SK-N-SH (cell line): ENCODE measurements at regions not wholly inside any gene's neighbourhood (a gene's known extent, or its start where the extent isn't known, plus 50 kb on each side); places are given as distances from the start of the nearest gene placed in this dataset.
"Not testable (repeated sequence)": the region's sequence is repeated elsewhere in the genome, so short reads cannot be mapped to it uniquely, and the experiment has no call there.

ENCODE experiments used
- CTCF ChIA-PET: fragments of 300-600, 350-600 bp; formaldehyde crosslinking; extraction: SDS; loops from one replicate; lab custom pipeline; 2021; lab: Yijun Ruan, JAX
- POLR2A ChIA-PET: fragments of 350-600 bp; sonication (Branson Sonifier 250); formaldehyde crosslinking; extraction: SDS; loops from one replicate; lab custom pipeline; 2020; ENCODE audit warnings: antibody characterized with exemption, inconsistent platforms; lab: Yijun Ruan, JAX
- DNase-seq: peaks from one replicate; pipeline ENCODE4 v3.0.0; 2012
- H2AFZ ChIP-seq: fragments of 200-600 bp; sonication (generic); 2 replicates; pipeline ENCODE4 v1.8.1; 2016; ENCODE audit warnings: antibody characterized with exemption, mild to moderate bottlenecking, low read depth
- H3F3A ChIP-seq: fragments of 200-600 bp; sonication (generic); replicated peaks from 2 replicates; pipeline ENCODE3; 2016; ENCODE audit warnings: antibody characterized with exemption, mild to moderate bottlenecking; ENCODE audit not compliant: insufficient read depth
- H3K27ac ChIP-seq, 2 experiments: fragments of 200-500 bp in 1 of 2; fragments of 200-600 bp in 1 of 2; sonication (Bioruptor generic) in 1 of 2; sonication (generic), shearing (Covaris generic) in 1 of 2; 2 replicates each; pipeline versions ENCODE4 v1.5.1 to v1.6.1; 2014 to 2016; ENCODE audit warnings: low read depth in 2 of 2, inconsistent platforms in 1 of 2, low read length in 1 of 2, mild to moderate bottlenecking in 1 of 2, mixed read lengths in 1 of 2
- H3K27me3 ChIP-seq: fragments of 200-600 bp; sonication (generic), shearing (Covaris generic); 2 replicates; pipeline ENCODE4 v1.6.1; 2016; ENCODE audit warnings: mixed run types; ENCODE audit not compliant: insufficient read depth
- H3K36me3 ChIP-seq, 2 experiments: fragments of 200-500 bp in 1 of 2; fragments of 200-600 bp in 1 of 2; sonication (Bioruptor generic) in 1 of 2; sonication (generic) in 1 of 2; replicated peaks in 1 of 2; 2 replicates each; pipeline versions ENCODE3 to v1.5.1; 2014 to 2016; ENCODE audit warnings: low read length in 1 of 2, mild to moderate bottlenecking in 1 of 2; ENCODE audit not compliant: insufficient read depth in 2 of 2, control insufficient read depth in 1 of 2
- H3K4me1 ChIP-seq, 2 experiments: fragments of 200-500 bp in 1 of 2; fragments of 200-600 bp in 1 of 2; sonication (Bioruptor generic) in 1 of 2; sonication (generic), shearing (Covaris generic) in 1 of 2; 2 replicates each; pipeline versions ENCODE4 v1.5.1 to v1.6.1; 2014 to 2016; ENCODE audit warnings: low read depth in 1 of 2, low read length in 1 of 2, mixed run types in 1 of 2; ENCODE audit not compliant: insufficient read depth in 2 of 2, control insufficient read depth in 1 of 2
- H3K4me2 ChIP-seq: fragments of 200-600 bp; sonication (generic), shearing (Covaris generic); 2 replicates; pipeline ENCODE4 v1.6.1; 2017; ENCODE audit warnings: mixed run types
- H3K4me3 ChIP-seq, 2 experiments: fragments of 200-500 bp in 1 of 2; fragments of 200-600 bp in 1 of 2; sonication (Bioruptor generic) in 1 of 2; sonication (generic), shearing (Covaris generic) in 1 of 2; 2 replicates each; pipeline versions ENCODE4 v1.5.1 to v1.8.1; 2014 to 2016; ENCODE audit warnings: low read depth in 2 of 2, inconsistent platforms in 1 of 2, low read length in 1 of 2, mild to moderate bottlenecking in 1 of 2, mixed read lengths in 1 of 2, moderate library complexity in 1 of 2
- H3K79me2 ChIP-seq: fragments of 200-600 bp; sonication (generic); 2 replicates; pipeline ENCODE4 v1.8.1; 2017; ENCODE audit warnings: mild to moderate bottlenecking; ENCODE audit not compliant: insufficient read depth
- H3K9ac ChIP-seq: fragments of 200-600 bp; sonication (generic); 2 replicates; pipeline ENCODE4 v1.6.1; 2017; ENCODE audit warnings: mixed run types
- H3K9me2 ChIP-seq: fragments of 200-600 bp; sonication (generic); 2 replicates; pipeline ENCODE4 v1.6.1; 2017; ENCODE audit warnings: mixed run types
- H3K9me3 ChIP-seq: fragments of 200-600 bp; sonication (generic); 2 replicates; pipeline ENCODE4 v1.6.1; 2017; ENCODE audit warnings: mixed run types, mild to moderate bottlenecking, moderate library complexity
- H4K20me1 ChIP-seq: fragments of 200-600 bp; sonication (generic); 2 replicates; pipeline ENCODE4 v1.6.1; 2017; ENCODE audit warnings: mild to moderate bottlenecking, mixed run types; ENCODE audit not compliant: insufficient read depth
- CHD2 ChIP-seq: fragments of 150-350 bp; IDR thresholded peaks from 2 replicates; pipeline ENCODE4 v1.6.1; 2018; ENCODE audit warnings: low read length; ENCODE audit not compliant: partially characterized antibody
- ELF1 ChIP-seq: IDR thresholded peaks from 2 replicates; pipeline ENCODE4 v1.4.0; 2012
- EP300 ChIP-seq, 2 experiments: IDR thresholded peaks; 2 replicates each; pipeline versions ENCODE4 v1.4.0 to v1.6.1; 2012; ENCODE audit warnings: borderline replicate concordance in 1 of 2, low read depth in 1 of 2, low read length in 1 of 2
- FOSL2 ChIP-seq: IDR thresholded peaks from 2 replicates; pipeline ENCODE4 v1.4.0; 2012; ENCODE audit warnings: low read depth, mild to moderate bottlenecking, moderate library complexity, borderline replicate concordance
- FOXJ3 ChIP-seq: sonication (generic); formaldehyde crosslinking; IDR thresholded peaks from 2 replicates; pipeline ENCODE4 v1.5.1; 2020; ENCODE audit warnings: mild to moderate bottlenecking, missing genetic modification reagents
- GATA2 ChIP-seq: sonication (generic); formaldehyde crosslinking; IDR thresholded peaks from 2 replicates; pipeline ENCODE4 v1.5.0; 2020; ENCODE audit warnings: mild to moderate bottlenecking, missing genetic modification reagents
- MEF2A ChIP-seq: IDR thresholded peaks from 2 replicates; pipeline ENCODE4 v1.4.0; 2012; ENCODE audit warnings: low read depth, borderline replicate concordance
- NRF1 ChIP-seq: IDR thresholded peaks from 2 replicates; pipeline ENCODE4 v1.6.1; 2012; ENCODE audit warnings: low read depth, mild to moderate bottlenecking, low read length
- PBX3 ChIP-seq: IDR thresholded peaks from 2 replicates; pipeline ENCODE4; 2012
- POLR2AphosphoS5 ChIP-seq: IDR thresholded peaks from 2 replicates; pipeline ENCODE4 v1.6.1; 2012; ENCODE audit warnings: low read depth, low read length
- RAD21 ChIP-seq: IDR thresholded peaks from 2 replicates; pipeline ENCODE4 v1.6.1; 2012; ENCODE audit warnings: mild to moderate bottlenecking, low read length
- RCOR1 ChIP-seq: fragments of 150-350 bp; IDR thresholded peaks from 2 replicates; pipeline ENCODE4 v1.6.1; 2017; ENCODE audit warnings: antibody characterized with exemption, low read length
- REST ChIP-seq: IDR thresholded peaks from 2 replicates; pipeline ENCODE4 v1.6.1; 2012; ENCODE audit warnings: mild to moderate bottlenecking, low read depth, low read length, moderate library complexity
- RXRA ChIP-seq: IDR thresholded peaks from 2 replicates; pipeline ENCODE4 v1.4.0; 2012; ENCODE audit warnings: low read depth, mild to moderate bottlenecking, borderline replicate concordance
- TAF1 ChIP-seq: IDR thresholded peaks from 2 replicates; pipeline ENCODE4 v1.6.1; 2012; ENCODE audit warnings: low read depth, mild to moderate bottlenecking, low read length, moderate library complexity, borderline replicate concordance
- TCF12 ChIP-seq: IDR thresholded peaks from 2 replicates; pipeline ENCODE4 v1.4.0; 2012
- YY1 ChIP-seq: IDR thresholded peaks from 2 replicates; pipeline ENCODE4 v1.4.0; 2012; ENCODE audit warnings: low read depth, mild to moderate bottlenecking
- WGBS: methylation state at CpG from one replicate; pipeline ENCODE4 v1.1.6; 2017; ENCODE audit warnings: low lambda C conversion rate; 5-methylcytosine and 5-hydroxymethylcytosine counted together
- TF ChIP-seq, protein P1 (sequence below): IDR thresholded peaks from 2 replicates; pipeline ENCODE4 v1.4.0; 2012; ENCODE audit warnings: low read depth, borderline replicate concordance

GRCh38 chr4:177494791-177495190 is 52.6 kb upstream of the AGA start:
- no peaks in the 10 kb centered on the region for H3F3A ChIP-seq
- no peaks in the 10 kb centered on the region for H4K20me1 ChIP-seq
- H3K36me3 ChIP-seq, result no peaks in the 10 kb centered on the region
- TF ChIP-seq FOSL2 (no peak), FOXJ3 (no peak), PBX3 (no peak), ELF1 (no peak), RAD21 (no peak), RXRA (no peak), CHD2 (no peak), RCOR1 (no peak), TAF1 (no peak), MEF2A (no peak), GATA2 (CRISPR knock-in tag) (no peak), NRF1 (no peak), TCF12 (no peak), REST (no peak), YY1 (no peak), EP300 (IDR thresholded peaks at IDR 0.05; ENCODE audit: borderline replicate concordance in 1 of 2, low read depth in 1 of 2, low read length in 1 of 2) (no peak), POLR2AphosphoS5 (no peak)
- TF ChIP-seq, protein P1, sequence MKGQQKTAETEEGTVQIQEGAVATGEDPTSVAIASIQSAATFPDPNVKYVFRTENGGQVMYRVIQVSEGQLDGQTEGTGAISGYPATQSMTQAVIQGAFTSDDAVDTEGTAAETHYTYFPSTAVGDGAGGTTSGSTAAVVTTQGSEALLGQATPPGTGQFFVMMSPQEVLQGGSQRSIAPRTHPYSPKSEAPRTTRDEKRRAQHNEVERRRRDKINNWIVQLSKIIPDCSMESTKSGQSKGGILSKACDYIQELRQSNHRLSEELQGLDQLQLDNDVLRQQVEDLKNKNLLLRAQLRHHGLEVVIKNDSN, result no peak
- H2AFZ ChIP-seq, result no peak overlapping the region
- no peaks in the 10 kb centered on the region for H3K9me2 ChIP-seq
- no peak overlapping the region for H3K9ac ChIP-seq
- 98% methylated on average over 2 of the region's 2 CpGs for WGBS
- peaks cover 0 to 9% of the 10 kb centered on the region in 2 experiments; a peak in 1 of 4 replicates for H3K4me1 ChIP-seq
- ChIA-PET CTCF (no interaction called here), POLR2A (no interaction called here)
- H3K79me2 ChIP-seq, result no peaks in the 10 kb centered on the region
- no peak overlapping the region for H3K27ac ChIP-seq
- no peak overlapping the region for H3K4me3 ChIP-seq
- no peak for DNase-seq
- H3K4me2 ChIP-seq, result no peak overlapping the region
- no peaks in the 10 kb centered on the region for H3K9me3 ChIP-seq
- H3K27me3 ChIP-seq, result no peaks in the 10 kb centered on the region

GRCh38 chr4:177495626-177496025 is 53.4 kb upstream of the AGA start:
- H4K20me1 ChIP-seq, H3K4me1 ChIP-seq, H3K9ac ChIP-seq, H3K4me2 ChIP-seq, H3F3A ChIP-seq, H3K79me2 ChIP-seq, H3K27me3 ChIP-seq, H3K36me3 ChIP-seq, CTCF ChIA-PET, H3K9me2 ChIP-seq, H3K9me3 ChIP-seq, H3K27ac ChIP-seq, H2AFZ ChIP-seq, H3K4me3 ChIP-seq, DNase-seq, POLR2A ChIA-PET: not testable (repeated sequence)
- no CpG with 5 or more reads among the region's 27 CpGs for WGBS
